Neuronal stem cell (in vitro differentiated cells): ENCODE measurements at regions not wholly inside any gene's neighbourhood (a gene's known extent, or its start where the extent isn't known, plus 50 kb on each side); places are given as distances from the start of the nearest gene placed in this dataset.

Source experiments
- DNase-seq: peaks from one replicate; pipeline ENCODE4 v3.0.0-alpha.2; 2013; ENCODE audit warnings: low spot score
- H2AFZ ChIP-seq: one replicate; pipeline ENCODE4 v1.6.1; 2013; ENCODE audit warnings: mild to moderate bottlenecking, low read length, inconsistent platforms
- H2AK5ac ChIP-seq: 2 replicates; pipeline ENCODE4 v1.6.1; 2013; ENCODE audit warnings: low read depth, mild to moderate bottlenecking, inconsistent platforms, low read length, moderate library complexity, mixed read lengths
- H2BK120ac ChIP-seq: 2 replicates; pipeline ENCODE4 v1.6.1; 2013; ENCODE audit warnings: low read depth, mild to moderate bottlenecking, inconsistent platforms, low read length, moderate library complexity, mixed read lengths
- H2BK12ac ChIP-seq: one replicate; pipeline ENCODE4 v1.6.1; 2013; ENCODE audit warnings: low read length, inconsistent platforms
- H2BK15ac ChIP-seq: 2 replicates; pipeline ENCODE4 v1.6.1; 2013; ENCODE audit warnings: mild to moderate bottlenecking, low read length, inconsistent platforms, mixed read lengths
- H2BK5ac ChIP-seq: one replicate; pipeline ENCODE4 v1.6.1; 2013; ENCODE audit warnings: inconsistent platforms, mild to moderate bottlenecking, low read length, moderate library complexity
- H3K14ac ChIP-seq: one replicate; pipeline ENCODE4 v1.6.1; 2013; ENCODE audit warnings: low read length, inconsistent platforms
- H3K18ac ChIP-seq: 2 replicates; pipeline ENCODE4 v1.6.1; 2013; ENCODE audit warnings: low read length, inconsistent platforms
- H3K23ac ChIP-seq: 2 replicates; pipeline ENCODE4 v1.6.1; 2013; ENCODE audit warnings: low read depth, mild to moderate bottlenecking, mixed read lengths, low read length, inconsistent platforms; ENCODE audit not compliant: poor library complexity
- H3K27ac ChIP-seq: replicated peaks from 3 replicates; pipeline ENCODE4 v1.5.1; 2013; ENCODE audit warnings: low read length, inconsistent platforms
- H3K27me3 ChIP-seq, 3 experiments: 2 replicates each; pipeline ENCODE4 v1.6.1; 2013; ENCODE audit warnings: low read length in 3 of 3, mild to moderate bottlenecking in 2 of 3, inconsistent platforms in 1 of 3, low read depth in 1 of 3, mixed read lengths in 1 of 3, moderate library complexity in 1 of 3; ENCODE audit not compliant: control insufficient read depth in 3 of 3, insufficient read depth in 3 of 3
- H3K36me3 ChIP-seq, 2 donors: replicated peaks in 1 of 2; 2 replicates each; pipeline ENCODE4 v1.6.1; 2013; ENCODE audit warnings: low read length in 2 of 2; ENCODE audit not compliant: control insufficient read depth in 2 of 2, insufficient read depth in 2 of 2
- H3K4ac ChIP-seq: 2 replicates; pipeline ENCODE4 v1.6.1; 2013; ENCODE audit warnings: inconsistent platforms, mild to moderate bottlenecking, low read length, moderate library complexity
- H3K4me1 ChIP-seq, 2 donors: 1 replicate in 1 of 2; 2 replicates in 1 of 2; pipeline ENCODE4 v1.6.1; 2013; ENCODE audit warnings: low read length in 2 of 2, low read depth in 1 of 2; ENCODE audit not compliant: control insufficient read depth in 2 of 2, insufficient read depth in 1 of 2
- H3K4me2 ChIP-seq: one replicate; pipeline ENCODE4 v1.6.1; 2013; ENCODE audit warnings: mild to moderate bottlenecking, low read length, inconsistent platforms; ENCODE audit not compliant: insufficient read depth, poor library complexity, severe bottlenecking
- H3K4me3 ChIP-seq, 2 donors: 2 replicates each; pipeline ENCODE4 v1.5.1; 2013; ENCODE audit warnings: low read length in 2 of 2, mild to moderate bottlenecking in 2 of 2, inconsistent platforms in 1 of 2, moderate library complexity in 1 of 2
- H3K79me1 ChIP-seq: one replicate; pipeline ENCODE4 v1.6.1; 2013; ENCODE audit warnings: low read depth, mild to moderate bottlenecking, inconsistent platforms, low read length, moderate library complexity
- H3K9ac ChIP-seq: one replicate; pipeline ENCODE4 v1.6.1; 2013; ENCODE audit warnings: mild to moderate bottlenecking, low read depth, low read length, inconsistent platforms; ENCODE audit not compliant: poor library complexity
- H3K9me3 ChIP-seq, 2 donors: replicated peaks in 1 of 2; 2 replicates each; pipeline versions ENCODE3 to v1.6.1; 2013; ENCODE audit warnings: low read length in 2 of 2, mild to moderate bottlenecking in 2 of 2, inconsistent platforms in 1 of 2, low read depth in 1 of 2, mixed read lengths in 1 of 2, moderate library complexity in 1 of 2; ENCODE audit not compliant: control insufficient read depth in 2 of 2, insufficient read depth in 1 of 2
- H4K8ac ChIP-seq: one replicate; pipeline ENCODE4 v1.6.1; 2013; ENCODE audit warnings: low read depth, mild to moderate bottlenecking, inconsistent platforms, low read length, moderate library complexity
- H4K91ac ChIP-seq: one replicate; pipeline ENCODE4 v1.6.1; 2013; ENCODE audit warnings: low read length, low read depth, mild to moderate bottlenecking, inconsistent platforms; ENCODE audit not compliant: poor library complexity
- WGBS, 2 donors: extraction: QIAGEN DNeasy Blood & Tissue Kit; methylation state at CpG; one replicate each; pipeline ENCODE4 v1.1.7; 2013; ENCODE audit warnings: missing lambda C conversion rate in 2 of 2, mixed read lengths in 1 of 2; ENCODE audit not compliant: insufficient read length in 2 of 2, insufficient replicate concordance in 1 of 2; ENCODE audit errors: extremely low coverage in 2 of 2; 5-methylcytosine and 5-hydroxymethylcytosine counted together

- peaks cover 0 to 3% of the 10 kb centered on the region in 2 donors for H3K4me1 ChIP-seq
- H3K18ac ChIP-seq: no peak overlapping the region
- H2BK120ac ChIP-seq: no peak overlapping the region
- no peaks in the 10 kb centered on the region for H3K36me3 ChIP-seq
- H2BK5ac ChIP-seq: no peak overlapping the region
- no peak overlapping the region for H2AK5ac ChIP-seq
- H3K14ac ChIP-seq: no peak overlapping the region
- no peak overlapping the region for H4K91ac ChIP-seq
- H3K23ac ChIP-seq: no peak overlapping the region
- no peaks in the 10 kb centered on the region for H3K9me3 ChIP-seq
- no peak for DNase-seq
- H3K4ac ChIP-seq: no peak overlapping the region
- H3K4me3 ChIP-seq: no peak overlapping the region
- H3K79me1 ChIP-seq: no peaks in the 10 kb centered on the region
- H3K4me2 ChIP-seq: no peak overlapping the region
- H2BK15ac ChIP-seq: no peak overlapping the region
- H2BK12ac ChIP-seq: no peak overlapping the region
- no peak overlapping the region for H3K27ac ChIP-seq
- no peaks in the 10 kb centered on the region for H3K27me3 ChIP-seq
- 85% methylated on average over 2 of the region's 3 CpGs; no CpG with 5 or more reads in 1 of the 2 donors for WGBS, 2 donors
- no peak overlapping the region for H4K8ac ChIP-seq
- no peak overlapping the region for H2AFZ ChIP-seq
- no peak overlapping the region for H3K9ac ChIP-seq
Observed at GRCh38 chr12:115323223-115323905, 639.4 kb upstream of the TBX3 start.

GRCh38 chr12:115322275-115322674 is 638.3 kb upstream of the TBX3 start:
- no peak overlapping the region for H3K14ac ChIP-seq
- H3K79me1 ChIP-seq: no peaks in the 10 kb centered on the region
- no CpG with 5 or more reads among the region's 4 CpGs for WGBS, 2 donors
- no peak for DNase-seq
- H3K9me3 ChIP-seq: no peaks in the 10 kb centered on the region
- peaks cover 0 to 3% of the 10 kb centered on the region in 2 donors for H3K4me1 ChIP-seq
- no peak overlapping the region for H2BK12ac ChIP-seq
- H3K4me2 ChIP-seq: no peak overlapping the region
- H3K27ac ChIP-seq: no peak overlapping the region
- H4K91ac ChIP-seq: no peak overlapping the region
- no peak overlapping the region for H2BK15ac ChIP-seq
- H2BK5ac ChIP-seq: no peak overlapping the region
- H2AFZ ChIP-seq: no peak overlapping the region
- H3K27me3 ChIP-seq: no peaks in the 10 kb centered on the region
- H4K8ac ChIP-seq: no peak overlapping the region
- no peak overlapping the region for H2BK120ac ChIP-seq
- H3K18ac ChIP-seq: no peak overlapping the region
- H3K4ac ChIP-seq: no peak overlapping the region
- no peak overlapping the region for H3K9ac ChIP-seq
- H3K23ac ChIP-seq: no peak overlapping the region
- no peak overlapping the region for H3K4me3 ChIP-seq
- H2AK5ac ChIP-seq: no peak overlapping the region
- H3K36me3 ChIP-seq: no peaks in the 10 kb centered on the region

GRCh38 chr12:115320967-115321366 is 637.0 kb upstream of the TBX3 start:
- 100% methylated on average over 1 of the region's 8 CpGs; no CpG with 5 or more reads in 1 of the 2 donors for WGBS, 2 donors
- Histone ChIP-seq H3K36me3 (no peaks in the 10 kb centered on the region), H3K23ac (no peak overlapping the region), H4K8ac (no peak overlapping the region), H4K91ac (no peak overlapping the region), H2BK5ac (no peak overlapping the region), H3K27ac (no peak overlapping the region), H3K27me3 (no peaks in the 10 kb centered on the region), H3K4ac (no peak overlapping the region), H3K18ac (no peak overlapping the region), H2AK5ac (no peak overlapping the region), H3K9ac (no peak overlapping the region), H3K4me1 (peaks cover 0 to 3% of the 10 kb centered on the region in 2 donors), H2BK15ac (no peak overlapping the region), H2BK12ac (no peak overlapping the region), H2AFZ (no peak overlapping the region), H3K79me1 (no peaks in the 10 kb centered on the region), H3K14ac (no peak overlapping the region), H3K9me3 (no peaks in the 10 kb centered on the region), H3K4me2 (no peak overlapping the region), H3K4me3 (no peak overlapping the region), H2BK120ac (no peak overlapping the region)
- no peak for DNase-seq

- Histone ChIP-seq H4K91ac (no peak overlapping the region), H2BK15ac (no peak overlapping the region), H3K4me3 (peak overlapping the region in 1 of 2 donors; percentile 16), H3K9me3 (no peaks in the 10 kb centered on the region), H3K9ac (no peak overlapping the region), H3K36me3 (no peaks in the 10 kb centered on the region), H3K27ac (no peak overlapping the region), H2AFZ (no peak overlapping the region), H3K18ac (no peak overlapping the region), H2BK120ac (no peak overlapping the region), H3K4me1 (peaks cover 0 to 3% of the 10 kb centered on the region in 2 donors), H3K14ac (no peak overlapping the region), H3K23ac (no peak overlapping the region), H2AK5ac (no peak overlapping the region), H2BK5ac (no peak overlapping the region), H2BK12ac (no peak overlapping the region), H4K8ac (no peak overlapping the region), H3K79me1 (no peaks in the 10 kb centered on the region), H3K27me3 (no peaks in the 10 kb centered on the region), H3K4ac (no peak overlapping the region), H3K4me2 (no peak overlapping the region)
- no CpG with 5 or more reads among the region's 5 CpGs for WGBS, 2 donors
- DNase-seq: no peak
Observed at GRCh38 chr12:115320451-115320850, 636.5 kb upstream of the TBX3 start.
